H1 (cell line): ENCODE measurements at regions not wholly inside any gene's neighbourhood (a gene's known extent, or its start where the extent isn't known, plus 50 kb on each side); places are given as distances from the start of the nearest gene placed in this dataset.

Experiments
- CBX8 ChIP-seq: fragments of 300-800, 300-1000 bp; sonication (generic); IDR thresholded peaks from 2 replicates; pipeline ENCODE4 v1.7.1; 2016; ENCODE audit warnings: low read depth, low read length, borderline replicate concordance
- CEBPB ChIP-seq: IDR thresholded peaks from 2 replicates; pipeline ENCODE4 v1.6.1; 2012; ENCODE audit warnings: low read depth, low read length
- EP300 ChIP-seq, 2 experiments: IDR thresholded peaks; 1 replicate in 1 of 2; 2 replicates in 1 of 2; pipeline ENCODE4 v1.6.1; 2011 to 2012; ENCODE audit warnings: low read depth in 2 of 2, low read length in 2 of 2, mild to moderate bottlenecking in 2 of 2, borderline replicate concordance in 1 of 2, inconsistent platforms in 1 of 2, moderate library complexity in 1 of 2
- MAFK ChIP-seq: IDR thresholded peaks from 2 replicates; pipeline ENCODE4 v1.6.1; 2012; ENCODE audit warnings: low read depth, mild to moderate bottlenecking, improper control_type of control experiment, low read length
- TF ChIP-seq, protein P1 (sequence below): IDR thresholded peaks from 2 replicates; pipeline ENCODE4 v1.6.1; 2011; ENCODE audit warnings: low read depth, mild to moderate bottlenecking, low read length; ENCODE audit not compliant: insufficient read depth

DNA sequence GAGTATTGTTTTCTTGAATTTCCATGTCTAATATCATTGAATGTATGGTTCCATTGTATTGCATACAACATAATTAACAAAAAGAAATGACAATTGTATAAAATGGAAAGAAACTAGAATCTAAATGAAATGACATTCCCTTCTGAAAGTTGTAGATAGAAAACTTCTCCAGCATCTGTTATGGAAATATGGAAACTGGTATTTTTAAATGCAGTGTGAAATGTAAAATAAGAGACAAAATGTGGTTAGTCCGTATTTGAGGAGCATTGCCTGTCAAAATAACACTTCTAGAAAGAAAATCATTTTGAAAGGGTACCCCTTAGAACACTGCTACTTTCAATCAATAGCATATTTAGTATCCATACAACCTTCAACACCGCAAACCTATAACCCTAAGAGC, 286.3 kb upstream of the CELF2 start (continued):
- TF ChIP-seq, protein P1, sequence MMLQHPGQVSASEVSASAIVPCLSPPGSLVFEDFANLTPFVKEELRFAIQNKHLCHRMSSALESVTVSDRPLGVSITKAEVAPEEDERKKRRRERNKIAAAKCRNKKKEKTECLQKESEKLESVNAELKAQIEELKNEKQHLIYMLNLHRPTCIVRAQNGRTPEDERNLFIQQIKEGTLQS, result no peak
- TF ChIP-seq EP300 (IDR thresholded peaks at IDR 0.05; ENCODE audit: borderline replicate concordance in 1 of 2, low read depth in 2 of 2, low read length in 2 of 2) (no peak), CBX8 (no peak), CEBPB (no peak), MAFK (no peak)
- TF ChIP-seq, all 59 proteins: peak for 0
